ENCODE measurements at regions not wholly inside any gene's neighbourhood (a gene's known extent, or its start where the extent isn't known, plus 50 kb on each side); places are given as distances from the start of the nearest gene placed in this dataset.
"Not testable (repeated sequence)": the region's sequence is repeated elsewhere in the genome, so short reads cannot be mapped to it uniquely, and the experiment has no call there.

GRCh38 chr20:30419871-30420420, 837.5 kb upstream of the DEFB115 start:
- TF ChIP-seq, protein P1, sequence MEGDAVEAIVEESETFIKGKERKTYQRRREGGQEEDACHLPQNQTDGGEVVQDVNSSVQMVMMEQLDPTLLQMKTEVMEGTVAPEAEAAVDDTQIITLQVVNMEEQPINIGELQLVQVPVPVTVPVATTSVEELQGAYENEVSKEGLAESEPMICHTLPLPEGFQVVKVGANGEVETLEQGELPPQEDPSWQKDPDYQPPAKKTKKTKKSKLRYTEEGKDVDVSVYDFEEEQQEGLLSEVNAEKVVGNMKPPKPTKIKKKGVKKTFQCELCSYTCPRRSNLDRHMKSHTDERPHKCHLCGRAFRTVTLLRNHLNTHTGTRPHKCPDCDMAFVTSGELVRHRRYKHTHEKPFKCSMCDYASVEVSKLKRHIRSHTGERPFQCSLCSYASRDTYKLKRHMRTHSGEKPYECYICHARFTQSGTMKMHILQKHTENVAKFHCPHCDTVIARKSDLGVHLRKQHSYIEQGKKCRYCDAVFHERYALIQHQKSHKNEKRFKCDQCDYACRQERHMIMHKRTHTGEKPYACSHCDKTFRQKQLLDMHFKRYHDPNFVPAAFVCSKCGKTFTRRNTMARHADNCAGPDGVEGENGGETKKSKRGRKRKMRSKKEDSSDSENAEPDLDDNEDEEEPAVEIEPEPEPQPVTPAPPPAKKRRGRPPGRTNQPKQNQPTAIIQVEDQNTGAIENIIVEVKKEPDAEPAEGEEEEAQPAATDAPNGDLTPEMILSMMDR (IDR thresholded peaks at IDR 0.05) = not testable (repeated sequence)
- not testable (repeated sequence) for TF ChIP-seq POLR2A (IDR thresholded peaks at IDR 0.05)
